ENCODE measurements at regions not wholly inside any gene's neighbourhood (a gene's known extent, or its start where the extent isn't known, plus 50 kb on each side); places are given as distances from the start of the nearest gene placed in this dataset.

DNA sequence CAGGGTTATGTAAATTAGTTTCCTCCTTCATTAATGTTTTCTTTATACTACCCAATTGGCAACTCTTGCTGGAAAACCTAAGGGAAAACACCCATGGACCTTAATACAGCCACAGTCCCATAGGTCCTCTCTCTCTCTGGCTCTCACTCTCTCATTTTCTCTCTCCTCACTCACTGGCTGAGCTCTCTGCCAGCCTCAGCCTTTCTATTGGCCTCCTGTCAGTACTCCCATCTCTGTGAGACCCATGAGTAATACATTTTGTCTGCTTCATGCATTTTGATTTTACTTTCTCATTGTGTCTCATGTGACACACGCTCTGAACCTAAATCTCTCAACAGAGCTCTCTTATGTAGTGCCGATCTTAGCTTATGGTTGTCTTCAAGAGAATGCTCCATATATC, 907.5 kb downstream of the C6orf118 start:
- TF ChIP-seq EP300 (IDR thresholded peaks at IDR 0.05; ENCODE audit: borderline replicate concordance) (no peak), FOXM1 (IDR thresholded peaks at IDR 0.05; ENCODE audit: borderline replicate concordance, low read depth) (no peak), YY1 (IDR thresholded peaks at IDR 0.05; ENCODE audit: low read depth) (no peak), CREB1 (IDR thresholded peaks at IDR 0.05; ENCODE audit: low read depth) (no peak), TCF12 (IDR thresholded peaks at IDR 0.05; ENCODE audit: low read depth) (no peak), CEBPB (IDR thresholded peaks at IDR 0.05) (no peak), RAD21 (IDR thresholded peaks at IDR 0.05; ENCODE audit: low read depth) (no peak), EGR1 (IDR thresholded peaks at IDR 0.05) (no peak), TAF1 (IDR thresholded peaks at IDR 0.05; ENCODE audit: low read depth) (no peak), USF1 (IDR thresholded peaks at IDR 0.05) (no peak)
- TF ChIP-seq, protein P1, sequence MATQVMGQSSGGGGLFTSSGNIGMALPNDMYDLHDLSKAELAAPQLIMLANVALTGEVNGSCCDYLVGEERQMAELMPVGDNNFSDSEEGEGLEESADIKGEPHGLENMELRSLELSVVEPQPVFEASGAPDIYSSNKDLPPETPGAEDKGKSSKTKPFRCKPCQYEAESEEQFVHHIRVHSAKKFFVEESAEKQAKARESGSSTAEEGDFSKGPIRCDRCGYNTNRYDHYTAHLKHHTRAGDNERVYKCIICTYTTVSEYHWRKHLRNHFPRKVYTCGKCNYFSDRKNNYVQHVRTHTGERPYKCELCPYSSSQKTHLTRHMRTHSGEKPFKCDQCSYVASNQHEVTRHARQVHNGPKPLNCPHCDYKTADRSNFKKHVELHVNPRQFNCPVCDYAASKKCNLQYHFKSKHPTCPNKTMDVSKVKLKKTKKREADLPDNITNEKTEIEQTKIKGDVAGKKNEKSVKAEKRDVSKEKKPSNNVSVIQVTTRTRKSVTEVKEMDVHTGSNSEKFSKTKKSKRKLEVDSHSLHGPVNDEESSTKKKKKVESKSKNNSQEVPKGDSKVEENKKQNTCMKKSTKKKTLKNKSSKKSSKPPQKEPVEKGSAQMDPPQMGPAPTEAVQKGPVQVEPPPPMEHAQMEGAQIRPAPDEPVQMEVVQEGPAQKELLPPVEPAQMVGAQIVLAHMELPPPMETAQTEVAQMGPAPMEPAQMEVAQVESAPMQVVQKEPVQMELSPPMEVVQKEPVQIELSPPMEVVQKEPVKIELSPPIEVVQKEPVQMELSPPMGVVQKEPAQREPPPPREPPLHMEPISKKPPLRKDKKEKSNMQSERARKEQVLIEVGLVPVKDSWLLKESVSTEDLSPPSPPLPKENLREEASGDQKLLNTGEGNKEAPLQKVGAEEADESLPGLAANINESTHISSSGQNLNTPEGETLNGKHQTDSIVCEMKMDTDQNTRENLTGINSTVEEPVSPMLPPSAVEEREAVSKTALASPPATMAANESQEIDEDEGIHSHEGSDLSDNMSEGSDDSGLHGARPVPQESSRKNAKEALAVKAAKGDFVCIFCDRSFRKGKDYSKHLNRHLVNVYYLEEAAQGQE (IDR thresholded peaks at IDR 0.05; ENCODE audit: low read depth) = no peak
